ENCODE measurements at regions not wholly inside any gene's neighbourhood (a gene's known extent, or its start where the extent isn't known, plus 50 kb on each side); places are given as distances from the start of the nearest gene placed in this dataset.

- TF ChIP-seq RNF2 (IDR thresholded peaks at IDR 0.05; ENCODE audit: borderline replicate concordance, low read depth) (no peak), CEBPB (IDR thresholded peaks at IDR 0.05) (no peak), POLR2A (IDR thresholded peaks at IDR 0.05; ENCODE audit: low read length) (no peak), CTCF (IDR thresholded peaks at IDR 0.05) (no peak), USF2 (IDR thresholded peaks at IDR 0.05) (no peak), MAX (IDR thresholded peaks at IDR 0.05) (no peak), REST (IDR thresholded peaks at IDR 0.05) (no peak)
These were observed 53.4 kb upstream of the STXBP1 start for GRCh38 chr9:127558581-127559246.

Data from A549 (cell line).